ENCODE measurements at regions not wholly inside any gene's neighbourhood (a gene's known extent, or its start where the extent isn't known, plus 50 kb on each side); places are given as distances from the start of the nearest gene placed in this dataset.

- TF ChIP-seq CTCF (conservative IDR thresholded peaks at IDR 0.05; ENCODE audit: low read depth in 2 of 2) = no peak
- TF ChIP-seq EZH2 (IDR thresholded peaks at IDR 0.05; ENCODE audit: low read depth, unreplicated experiment) = no peak
- no peak for TF ChIP-seq ZNF114 (CRISPR knock-in tag; IDR thresholded peaks at IDR 0.05)
- TF ChIP-seq EZH2phosphoT487 (IDR thresholded peaks at IDR 0.05; ENCODE audit: unreplicated experiment) = no peak
- no peak for TF ChIP-seq REST (IDR thresholded peaks at IDR 0.05; ENCODE audit: unreplicated experiment)
- no peak for TF ChIP-seq POLR2AphosphoS5 (IDR thresholded peaks at IDR 0.05; ENCODE audit: low read depth)
- TF ChIP-seq CREB1 (CRISPR knock-in tag; IDR thresholded peaks at IDR 0.05; ENCODE audit: low read depth) = no peak
- no peak for TF ChIP-seq ZNF331 (CRISPR knock-in tag; IDR thresholded peaks at IDR 0.05; ENCODE audit: low read depth)
- TF ChIP-seq JUNB (IDR thresholded peaks at IDR 0.05; ENCODE audit: unreplicated experiment) = no peak
- TF ChIP-seq ZNF462 (CRISPR knock-in tag; IDR thresholded peaks at IDR 0.05) = no peak
- TF ChIP-seq NANOG (IDR thresholded peaks at IDR 0.05; ENCODE audit: borderline replicate concordance) = no peak
- TF ChIP-seq ETS1 (IDR thresholded peaks at IDR 0.05) = no peak
These were observed 502.2 kb upstream of the CA10 start for GRCh38 chr17:52660692-52661091.

Data from GM23338 (cell line).